ENCODE measurements at regions not wholly inside any gene's neighbourhood (a gene's known extent, or its start where the extent isn't known, plus 50 kb on each side); places are given as distances from the start of the nearest gene placed in this dataset.

DNA sequence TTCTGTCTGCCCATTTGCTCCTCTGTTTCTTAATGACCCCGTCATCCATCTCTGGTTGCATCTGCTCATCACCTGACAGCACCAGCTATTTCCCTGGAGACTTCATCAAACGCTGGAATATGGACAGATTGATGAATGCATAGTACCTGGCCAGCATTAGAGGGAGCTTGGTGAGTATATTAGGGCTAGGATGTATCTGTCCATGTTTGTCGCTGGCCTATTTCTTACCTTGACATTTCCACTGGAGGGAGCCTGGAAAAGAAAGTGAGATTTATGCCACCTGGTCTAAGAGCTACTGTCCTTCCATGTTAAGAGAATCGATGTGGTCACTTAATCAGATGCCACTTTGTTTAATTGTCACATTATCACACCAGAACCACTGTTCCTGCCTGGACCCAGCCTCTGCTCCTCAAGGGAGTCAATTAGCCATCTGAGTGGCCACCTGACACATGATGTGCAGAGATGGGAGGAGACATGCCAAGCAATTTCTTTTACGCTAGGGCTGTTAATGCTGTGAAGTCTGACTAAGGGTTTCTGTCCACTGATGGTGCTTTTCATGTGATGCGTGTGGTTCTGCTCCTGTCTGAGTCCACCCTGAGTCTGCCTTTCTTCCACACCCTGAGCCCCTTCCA is 75.3 kb upstream of the SFSWAP start:
- DNase-seq (ENCODE audit: low read depth): no peak
- H3K4me3 ChIP-seq (ENCODE audit: control insufficient read depth, low read depth, low read length): no peak overlapping the region
- TF ChIP-seq, protein P1, sequence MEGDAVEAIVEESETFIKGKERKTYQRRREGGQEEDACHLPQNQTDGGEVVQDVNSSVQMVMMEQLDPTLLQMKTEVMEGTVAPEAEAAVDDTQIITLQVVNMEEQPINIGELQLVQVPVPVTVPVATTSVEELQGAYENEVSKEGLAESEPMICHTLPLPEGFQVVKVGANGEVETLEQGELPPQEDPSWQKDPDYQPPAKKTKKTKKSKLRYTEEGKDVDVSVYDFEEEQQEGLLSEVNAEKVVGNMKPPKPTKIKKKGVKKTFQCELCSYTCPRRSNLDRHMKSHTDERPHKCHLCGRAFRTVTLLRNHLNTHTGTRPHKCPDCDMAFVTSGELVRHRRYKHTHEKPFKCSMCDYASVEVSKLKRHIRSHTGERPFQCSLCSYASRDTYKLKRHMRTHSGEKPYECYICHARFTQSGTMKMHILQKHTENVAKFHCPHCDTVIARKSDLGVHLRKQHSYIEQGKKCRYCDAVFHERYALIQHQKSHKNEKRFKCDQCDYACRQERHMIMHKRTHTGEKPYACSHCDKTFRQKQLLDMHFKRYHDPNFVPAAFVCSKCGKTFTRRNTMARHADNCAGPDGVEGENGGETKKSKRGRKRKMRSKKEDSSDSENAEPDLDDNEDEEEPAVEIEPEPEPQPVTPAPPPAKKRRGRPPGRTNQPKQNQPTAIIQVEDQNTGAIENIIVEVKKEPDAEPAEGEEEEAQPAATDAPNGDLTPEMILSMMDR (IDR thresholded peaks at IDR 0.05; ENCODE audit: control insufficient read depth, insufficient read depth, low read depth, low read length, missing control alignments): no peak

DNA sequence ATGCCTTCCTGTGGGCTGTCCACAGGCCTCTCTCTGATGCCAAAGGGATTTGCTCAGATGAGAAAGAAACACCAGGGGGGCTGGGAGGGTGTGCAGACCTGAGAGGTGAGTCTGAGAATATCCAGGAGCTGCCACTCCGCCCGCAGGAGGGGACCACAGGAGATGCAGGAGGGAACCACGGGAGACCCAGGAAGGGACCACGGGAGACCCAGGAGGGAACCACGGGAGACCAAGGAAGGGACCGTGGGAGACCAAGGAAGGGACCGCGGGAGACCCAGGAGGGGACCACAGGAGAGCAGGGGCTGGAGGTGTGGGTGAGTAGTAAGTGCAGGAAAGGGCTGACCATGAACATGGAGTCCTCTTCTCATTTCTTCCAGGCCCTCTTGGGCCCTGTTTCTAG is 74.6 kb upstream of the SFSWAP start:
- no peak for DNase-seq (ENCODE audit: low read depth)
- TF ChIP-seq, protein P1 (IDR thresholded peaks at IDR 0.05; ENCODE audit: control insufficient read depth, insufficient read depth, low read depth, low read length, missing control alignments): no peak
- H3K4me3 ChIP-seq (ENCODE audit: control insufficient read depth, low read depth, low read length): no peak overlapping the region

DNA sequence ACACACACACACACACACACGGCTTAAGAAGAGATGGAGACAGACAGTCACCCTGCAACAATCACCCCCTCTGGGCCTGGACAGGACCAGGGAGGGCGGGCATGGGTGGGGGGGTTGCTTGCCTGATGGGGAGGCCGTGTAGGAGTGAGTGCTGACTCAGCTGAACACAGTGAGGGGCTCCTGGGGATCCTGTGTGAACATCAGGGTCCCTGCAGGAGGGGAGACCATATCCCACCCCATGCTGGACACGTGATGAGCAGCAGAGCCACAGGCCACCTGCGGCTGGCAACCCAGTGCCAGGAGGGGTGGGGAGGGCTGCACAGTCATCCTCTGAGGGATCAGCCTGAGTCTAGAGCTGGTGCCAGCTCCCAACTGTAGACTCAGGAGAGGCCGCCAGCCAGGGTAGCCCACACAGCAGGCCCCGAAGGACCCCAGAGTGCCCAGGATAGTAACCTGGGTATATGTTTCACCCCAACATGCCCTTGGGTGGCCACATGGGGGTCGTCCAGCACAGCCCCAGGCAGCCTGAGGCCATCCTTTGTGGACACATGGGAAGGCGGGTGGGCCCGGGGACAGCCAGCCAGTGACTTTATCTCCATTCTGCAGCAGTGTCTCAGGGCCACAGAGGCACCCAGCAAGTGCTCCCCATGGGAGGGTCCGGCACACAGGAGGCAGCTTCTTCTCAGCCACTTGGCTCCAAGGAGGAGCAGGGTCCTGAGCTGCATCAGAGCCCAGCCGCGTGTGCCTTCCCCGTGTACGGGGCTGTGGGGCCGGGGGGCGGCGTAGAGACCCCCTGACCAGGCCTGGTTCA is 73.7 kb upstream of the SFSWAP start:
- no peak overlapping the region for H3K4me3 ChIP-seq (ENCODE audit: control insufficient read depth, low read depth, low read length)
- no peak for DNase-seq (ENCODE audit: low read depth)
- TF ChIP-seq, protein P1 (IDR thresholded peaks at IDR 0.05; ENCODE audit: control insufficient read depth, insufficient read depth, low read depth, low read length, missing control alignments): no peak

- TF ChIP-seq, protein P1 (IDR thresholded peaks at IDR 0.05; ENCODE audit: control insufficient read depth, insufficient read depth, low read depth, low read length, missing control alignments): no peak
- no peak overlapping the region for H3K4me3 ChIP-seq (ENCODE audit: control insufficient read depth, low read depth, low read length)
- no peak for DNase-seq (ENCODE audit: low read depth)
Observed at GRCh38 chr12:131637986-131638385, 72.9 kb upstream of the SFSWAP start.

- TF ChIP-seq, protein P1 (IDR thresholded peaks at IDR 0.05; ENCODE audit: control insufficient read depth, insufficient read depth, low read depth, low read length, missing control alignments): no peak
- DNase-seq (ENCODE audit: low read depth): no peak
Observed at GRCh38 chr12:131639270-131639940, 71.5 kb upstream of the SFSWAP start.

DNA sequence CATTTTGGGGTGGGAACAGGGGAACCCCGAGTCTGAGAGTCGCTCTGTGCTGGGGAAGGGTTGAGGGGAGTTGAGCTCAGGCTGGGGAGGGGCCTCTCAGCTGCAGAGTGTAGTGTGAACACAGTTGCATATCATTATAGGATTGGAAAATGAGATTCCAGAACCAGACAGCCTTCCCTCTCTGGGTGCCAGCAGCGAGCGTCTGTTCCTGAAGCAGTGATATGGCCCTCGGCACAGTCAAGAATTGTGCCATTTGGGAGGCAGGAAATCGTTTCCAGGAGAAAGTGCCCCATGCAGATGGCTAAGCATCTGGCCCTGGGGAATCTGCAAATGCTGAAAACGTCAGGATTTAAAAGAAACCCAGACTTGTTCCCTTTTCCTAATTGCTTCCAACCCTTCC is 70.4 kb upstream of the SFSWAP start:
- no peak for DNase-seq (ENCODE audit: low read depth)
- TF ChIP-seq, protein P1 (IDR thresholded peaks at IDR 0.05; ENCODE audit: control insufficient read depth, insufficient read depth, low read depth, low read length, missing control alignments): no peak
- H3K4me3 ChIP-seq (ENCODE audit: control insufficient read depth, low read depth, low read length): no peak overlapping the region

More at GRCh38 chr12:131639270-131639940, 71.5 kb upstream of the SFSWAP start:
- H3K4me3 ChIP-seq (ENCODE audit: control insufficient read depth, low read depth, low read length): no peak overlapping the region
